GM21367 (cell line): ENCODE measurements at regions not wholly inside any gene's neighbourhood (a gene's known extent, or its start where the extent isn't known, plus 50 kb on each side); places are given as distances from the start of the nearest gene placed in this dataset.

Source experiments
- ATAC-seq: cut with Tn5 transposase; IDR thresholded peaks from one replicate; pipeline ENCODE4 v1.9.1; 2021; ENCODE audit not compliant: unreplicated experiment

DNA sequence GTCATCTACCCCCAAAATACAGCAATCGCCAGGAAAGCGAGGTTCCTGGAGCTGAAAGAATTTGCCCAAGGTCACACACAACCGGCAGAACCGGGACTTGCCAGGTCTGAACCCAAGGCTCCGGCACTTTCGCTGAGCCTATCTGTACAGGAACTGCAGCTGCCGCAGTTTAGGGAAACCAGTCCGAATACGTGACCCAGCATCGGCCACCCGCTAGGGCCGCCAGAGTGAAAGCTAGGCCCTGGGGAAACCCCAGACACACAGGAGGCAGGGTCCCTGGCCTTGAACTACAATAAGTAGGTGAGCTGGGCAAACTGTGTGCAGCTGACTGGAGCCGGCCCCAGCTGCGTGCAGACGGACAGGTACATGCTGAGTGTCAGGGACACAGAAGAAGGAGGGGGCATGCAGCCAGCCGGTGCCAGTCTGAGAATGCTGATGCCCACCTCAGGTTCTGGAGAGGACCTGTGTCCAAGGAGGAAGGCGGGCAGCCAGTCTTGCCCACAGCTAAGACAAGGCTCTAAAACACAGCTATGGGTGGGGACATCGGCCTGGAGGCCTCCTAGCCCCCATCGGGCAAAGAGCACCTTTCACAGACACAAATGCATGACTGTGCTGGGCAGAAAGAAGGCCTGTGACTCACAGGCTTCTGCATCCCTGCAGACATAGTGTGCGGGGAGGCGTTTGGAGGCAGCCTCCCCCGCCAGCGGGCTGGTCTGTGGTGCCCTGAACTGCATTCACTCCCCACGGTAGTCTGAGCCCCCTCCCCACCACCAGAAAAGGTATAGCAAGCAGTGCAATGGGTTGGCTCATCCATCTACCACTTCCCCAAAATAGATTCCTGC is 107.4 kb upstream of the ID2 start:
- peak; percentile 38 for ATAC-seq

DNA sequence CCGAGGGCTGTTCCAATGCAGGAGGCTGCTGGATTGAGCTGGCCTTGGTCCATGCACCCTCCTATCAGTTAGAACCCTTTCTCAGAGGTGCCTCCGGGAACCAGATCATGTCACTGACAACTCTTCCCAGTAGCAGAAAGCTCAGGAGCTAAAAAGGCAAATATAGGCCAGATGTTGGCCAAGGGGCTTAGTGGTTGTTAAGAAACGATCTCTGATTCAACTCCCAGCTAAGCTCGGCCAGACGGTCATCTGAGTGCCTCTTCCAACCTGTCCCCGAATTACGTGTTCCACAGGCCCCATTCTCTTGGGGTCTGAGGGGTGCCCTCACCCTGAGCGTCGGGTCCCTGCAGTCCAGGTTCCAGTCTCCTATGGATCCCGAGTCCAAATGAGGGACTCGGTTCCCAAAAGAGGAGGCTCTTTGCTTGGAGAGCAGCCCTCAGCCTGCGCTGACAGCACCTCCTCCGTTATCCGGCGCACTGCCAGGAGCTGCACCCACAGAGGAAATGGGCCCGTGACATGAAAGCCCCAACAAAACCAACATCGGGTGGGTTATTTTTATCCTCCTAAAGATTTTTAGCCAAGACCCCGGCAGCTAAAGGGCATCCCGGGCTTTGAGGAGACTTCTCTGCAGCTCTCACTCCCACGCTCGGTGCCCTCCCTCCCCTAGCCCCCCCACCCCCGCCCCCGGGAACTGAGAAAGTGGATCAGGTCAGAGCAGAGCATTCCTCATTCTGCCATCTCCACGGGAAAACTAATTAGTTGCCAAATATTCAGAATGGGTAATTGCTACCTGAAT is 106.6 kb upstream of the ID2 start:
- no peak for ATAC-seq

DNA sequence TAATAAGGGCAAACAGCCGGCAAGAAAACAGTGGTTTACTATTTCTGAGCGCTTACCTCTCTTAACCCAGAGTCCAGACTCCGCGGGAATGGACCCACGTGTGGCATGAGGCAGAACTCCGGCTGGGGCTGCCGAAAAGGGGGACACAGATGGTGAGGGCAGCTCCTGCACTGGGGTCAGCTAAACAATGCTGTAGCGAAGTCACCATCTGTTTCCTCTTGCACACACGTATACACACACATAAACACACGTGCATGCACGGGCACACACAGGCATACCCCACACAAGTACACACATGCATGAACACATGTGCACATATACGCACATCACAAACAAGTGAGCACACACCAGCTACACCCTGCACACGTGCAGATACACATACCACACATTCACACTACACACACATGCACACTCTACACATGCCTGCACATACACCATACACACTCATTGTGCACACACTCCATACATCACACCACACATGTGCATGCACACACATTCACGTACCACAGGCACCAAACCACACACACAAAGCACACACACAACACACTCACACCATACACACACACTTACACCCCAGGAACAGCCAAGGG is 105.9 kb upstream of the ID2 start:
- no peak for ATAC-seq

DNA sequence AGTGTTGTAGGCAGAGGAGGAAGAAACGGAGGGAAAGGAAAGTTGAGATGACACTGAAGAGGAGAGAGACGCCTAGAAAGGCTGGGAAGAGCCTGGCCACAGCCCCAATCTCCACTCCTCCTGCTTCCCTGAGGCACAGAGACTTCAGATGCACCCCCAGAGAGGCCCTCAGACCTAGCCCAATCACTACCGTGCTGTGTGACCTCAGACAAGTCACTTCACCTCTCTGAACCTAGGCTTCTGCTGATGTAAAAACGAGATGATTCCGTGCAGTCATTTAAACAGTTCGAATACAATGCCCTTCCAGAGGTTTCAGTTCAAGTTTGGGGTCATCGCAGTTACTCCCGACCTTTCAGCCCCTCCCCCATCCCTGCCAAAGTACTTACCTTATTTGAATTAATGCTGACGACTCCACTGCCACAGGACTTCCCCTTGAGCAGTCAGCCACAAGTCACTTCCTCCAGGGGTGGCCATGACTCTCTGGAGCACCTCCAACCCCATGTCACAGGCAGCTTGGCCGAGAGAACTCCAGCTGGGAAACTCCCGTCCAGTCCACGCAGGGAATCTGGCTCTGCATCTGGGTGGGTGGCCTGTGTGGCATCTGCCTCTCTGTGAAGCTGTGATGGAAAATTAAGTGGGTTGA is 105.2 kb upstream of the ID2 start:
- ATAC-seq: no peak

DNA sequence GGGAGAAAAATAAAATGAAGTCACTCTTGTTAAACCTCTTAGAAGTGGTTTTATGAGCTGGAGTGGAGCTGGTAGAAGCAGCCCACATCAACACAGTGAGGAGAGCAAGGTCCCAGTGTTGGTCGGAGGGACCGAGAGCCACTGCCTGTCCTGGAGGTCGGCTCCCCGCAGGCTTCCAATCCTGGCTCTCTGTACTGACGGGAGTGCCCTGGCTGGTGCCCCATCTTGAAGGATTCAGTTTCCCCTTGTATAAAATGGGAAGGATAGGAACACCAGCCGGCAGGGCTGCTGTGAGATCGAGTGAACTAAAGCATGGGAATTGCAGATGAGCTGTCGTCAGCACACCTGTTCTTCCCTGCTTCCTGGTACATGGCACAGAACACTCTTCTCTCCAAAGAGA is 104.3 kb upstream of the ID2 start:
- ATAC-seq: no peak

DNA sequence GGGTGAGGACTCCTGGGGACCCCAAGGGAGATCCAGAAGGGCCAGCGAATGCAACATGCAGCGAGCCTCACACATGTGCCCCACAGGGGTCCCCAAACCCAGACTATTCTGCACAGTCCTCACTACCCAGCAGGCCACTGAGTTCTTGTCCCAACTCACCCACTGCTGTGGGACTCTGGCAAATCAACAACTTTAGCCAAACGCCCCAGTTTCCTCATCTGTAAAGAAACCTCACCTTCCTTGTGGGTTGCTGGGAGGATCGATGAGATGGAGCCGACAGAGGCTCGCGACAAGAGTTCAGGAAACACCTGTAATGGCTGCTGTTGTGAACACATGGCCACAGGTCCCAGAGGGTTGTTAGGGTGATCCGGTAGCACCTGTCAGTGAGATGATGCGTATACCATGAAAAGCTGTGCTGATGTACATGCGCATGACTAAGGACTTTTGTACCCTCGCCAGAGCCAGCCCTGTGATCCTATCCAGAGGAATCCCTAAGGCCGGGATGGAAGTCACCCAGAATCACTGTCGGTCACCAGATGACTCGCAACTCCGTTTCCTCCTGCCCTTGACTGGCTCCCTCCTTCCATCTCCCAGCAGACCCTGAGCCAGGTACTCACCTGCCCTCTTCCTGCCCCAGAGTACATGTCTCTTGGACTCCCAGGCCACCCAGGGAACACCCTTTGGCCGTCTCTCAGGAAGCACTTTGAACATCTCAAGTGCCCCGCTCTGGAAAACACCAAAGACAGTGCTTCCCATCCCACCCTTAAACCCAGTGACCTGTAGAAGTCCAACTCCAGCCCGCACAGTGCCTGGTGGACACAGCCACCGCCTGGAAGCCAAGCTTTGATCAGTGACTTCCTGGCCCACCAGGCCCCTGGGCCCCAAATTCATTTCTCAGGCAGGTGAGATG is 103.3 kb upstream of the ID2 start:
- no peak for ATAC-seq

DNA sequence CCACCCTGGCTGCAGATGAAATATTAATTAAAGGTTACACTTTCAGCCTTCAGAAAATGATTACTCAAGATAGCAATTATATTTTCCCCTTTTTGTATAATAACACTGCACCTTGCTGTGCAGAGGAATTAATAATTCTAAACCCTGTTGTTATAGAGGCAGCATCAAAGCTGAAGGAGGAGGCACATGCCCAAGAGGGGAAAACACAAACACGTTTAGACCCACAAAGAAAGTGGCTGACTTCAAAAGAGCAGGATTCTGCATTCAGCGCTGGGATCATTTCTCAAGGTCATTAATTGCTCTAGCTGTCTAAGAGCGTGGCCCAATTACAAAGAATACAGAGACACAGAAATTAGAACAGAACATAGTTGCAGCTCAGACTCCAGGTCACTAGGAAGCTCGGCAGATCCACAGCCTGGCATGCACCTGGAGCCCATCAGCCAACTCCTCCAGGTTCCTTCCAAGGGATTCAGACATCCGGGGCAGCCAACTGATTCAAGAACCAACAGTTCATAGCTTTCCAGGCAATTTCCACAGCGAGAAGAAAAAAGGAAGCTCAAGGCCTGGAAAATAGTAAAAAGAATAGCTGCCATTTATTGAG is 102.3 kb upstream of the ID2 start:
- ATAC-seq: no peak

DNA sequence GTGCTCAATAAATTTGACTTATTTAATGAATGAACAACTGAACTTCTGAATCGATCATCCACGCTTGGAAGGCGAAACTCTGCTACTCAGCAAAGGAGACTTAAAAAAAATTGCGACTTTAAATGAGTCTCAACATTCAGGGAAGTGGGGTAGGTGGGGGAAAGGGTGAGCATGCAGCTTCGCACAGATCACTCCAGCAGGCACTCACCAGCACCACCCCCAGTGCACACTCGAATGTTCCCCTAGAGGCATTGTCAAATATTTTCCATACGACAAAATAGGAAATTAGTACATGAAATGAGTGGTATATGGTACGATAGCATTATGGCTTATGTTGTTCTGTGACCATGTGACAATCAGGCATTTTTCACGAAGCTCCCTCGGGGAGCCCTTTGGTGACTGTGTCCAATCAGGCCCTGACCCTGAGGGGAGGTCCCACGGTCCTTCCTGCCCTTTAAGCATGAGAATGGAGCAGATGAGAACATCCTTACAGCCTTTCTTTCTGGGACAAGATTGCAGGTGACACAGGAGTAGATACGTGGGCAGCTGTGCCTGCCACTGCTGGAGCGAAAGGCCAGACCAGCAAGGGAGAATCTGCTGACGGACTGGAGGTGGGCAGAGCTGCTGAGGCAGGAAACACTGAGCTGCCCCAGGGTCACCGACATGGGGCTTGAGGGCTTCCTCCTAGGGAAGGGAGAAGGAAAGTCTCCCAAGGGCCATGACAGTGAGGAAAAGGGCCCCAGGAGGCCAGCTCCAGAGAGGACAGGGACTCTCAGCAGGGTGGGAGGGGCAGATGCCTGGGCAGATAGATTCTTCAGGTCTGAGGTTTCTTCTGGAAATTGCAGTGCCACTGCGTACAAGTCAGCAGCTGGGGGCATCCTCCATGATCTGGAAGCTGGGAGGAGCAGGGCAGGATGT is 101.3 kb upstream of the ID2 start:
- no peak for ATAC-seq

DNA sequence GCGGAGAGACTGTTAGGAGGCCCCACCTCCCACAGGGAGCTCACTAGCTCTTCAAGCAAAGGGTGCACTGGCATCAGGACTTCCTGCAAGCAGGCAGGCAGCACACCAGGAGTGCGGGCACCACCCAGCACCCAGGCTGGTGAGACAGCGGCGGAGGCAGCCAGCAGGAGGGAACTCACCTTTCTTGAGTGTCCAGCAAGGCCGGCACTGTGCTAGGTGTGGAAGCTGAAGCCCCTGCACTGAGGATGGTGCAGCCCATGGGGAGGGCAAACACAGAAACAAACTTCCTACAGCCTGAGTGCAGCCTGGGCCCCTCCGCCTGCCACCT is 100.7 kb upstream of the ID2 start:
- ATAC-seq: no peak

DNA sequence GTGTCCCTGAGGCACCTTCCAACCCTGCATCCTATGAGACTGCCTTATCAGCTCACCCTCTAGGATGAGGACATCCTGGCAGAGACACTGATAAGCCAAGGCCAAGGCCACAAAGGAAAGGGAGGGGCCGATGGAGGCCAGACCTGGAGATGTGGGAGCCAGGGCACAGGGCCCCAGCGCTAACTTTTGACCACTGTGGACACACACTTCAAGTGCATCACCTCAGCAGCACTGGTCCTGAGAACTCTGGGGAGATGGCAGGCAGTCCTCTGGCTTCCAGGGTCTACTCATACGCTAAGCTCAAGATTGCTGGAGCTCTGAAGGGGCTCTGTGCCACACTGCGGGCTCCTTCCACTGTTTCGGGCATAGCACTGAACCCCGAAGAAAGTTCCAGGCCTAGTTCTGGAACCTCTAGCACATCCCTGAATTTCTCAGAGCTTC is 100.2 kb upstream of the ID2 start:
- ATAC-seq: no peak

DNA sequence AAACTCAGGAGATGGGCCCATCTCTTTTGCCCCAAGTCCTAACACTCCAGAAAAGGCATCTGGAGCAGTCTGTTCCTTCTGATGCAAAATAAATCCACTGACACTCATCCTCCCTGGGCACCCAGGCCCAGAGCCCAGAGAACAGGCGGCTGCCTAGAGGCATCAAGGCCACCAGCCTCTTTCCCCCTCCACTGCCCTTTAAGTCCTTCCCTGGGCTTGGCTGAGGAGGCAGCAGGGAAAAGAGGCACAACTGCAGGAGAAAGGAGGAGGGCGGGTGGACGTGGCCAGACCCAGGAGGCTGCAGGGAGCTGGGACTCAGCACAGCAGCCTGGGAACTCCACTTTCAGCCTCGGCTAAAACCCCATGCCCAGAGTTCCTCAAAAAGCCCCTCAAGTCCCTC is 99.7 kb upstream of the ID2 start:
- no peak for ATAC-seq

DNA sequence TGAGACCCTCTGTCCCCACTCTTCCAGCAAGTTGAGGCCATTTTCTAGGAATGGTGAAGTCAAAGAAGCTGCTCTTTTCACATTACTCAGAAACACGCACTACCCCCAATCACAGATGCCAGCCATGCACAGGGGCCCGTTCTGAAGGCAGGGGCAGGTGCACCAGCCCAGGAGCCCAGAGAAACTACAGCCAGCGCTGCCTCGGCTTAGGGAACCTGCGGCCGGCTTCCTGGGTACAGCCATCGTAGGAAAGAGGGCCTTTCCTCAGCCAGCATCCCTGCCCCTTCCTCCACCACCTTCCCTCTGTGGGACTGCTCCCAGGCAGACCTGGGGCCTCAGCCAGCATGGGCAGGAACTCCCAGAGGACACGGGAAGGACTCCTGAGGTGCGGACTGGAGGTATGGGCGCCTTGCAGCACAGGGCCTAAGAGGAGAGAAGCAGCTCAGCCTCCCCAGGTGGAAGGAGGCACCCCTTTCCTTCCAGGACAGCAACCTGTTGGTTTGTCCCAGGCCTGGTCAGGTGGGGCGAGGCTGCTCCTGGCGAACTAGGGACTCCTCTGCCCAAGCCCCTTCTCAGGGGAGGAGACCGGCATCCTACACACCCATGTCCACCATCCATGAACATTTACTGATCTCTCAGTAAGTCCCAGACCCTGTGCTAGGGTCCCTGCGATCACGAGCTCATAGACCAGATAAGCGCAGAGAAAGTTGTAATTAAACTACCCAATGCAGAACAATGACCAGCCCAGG is 99.0 kb upstream of the ID2 start:
- no peak for ATAC-seq

DNA sequence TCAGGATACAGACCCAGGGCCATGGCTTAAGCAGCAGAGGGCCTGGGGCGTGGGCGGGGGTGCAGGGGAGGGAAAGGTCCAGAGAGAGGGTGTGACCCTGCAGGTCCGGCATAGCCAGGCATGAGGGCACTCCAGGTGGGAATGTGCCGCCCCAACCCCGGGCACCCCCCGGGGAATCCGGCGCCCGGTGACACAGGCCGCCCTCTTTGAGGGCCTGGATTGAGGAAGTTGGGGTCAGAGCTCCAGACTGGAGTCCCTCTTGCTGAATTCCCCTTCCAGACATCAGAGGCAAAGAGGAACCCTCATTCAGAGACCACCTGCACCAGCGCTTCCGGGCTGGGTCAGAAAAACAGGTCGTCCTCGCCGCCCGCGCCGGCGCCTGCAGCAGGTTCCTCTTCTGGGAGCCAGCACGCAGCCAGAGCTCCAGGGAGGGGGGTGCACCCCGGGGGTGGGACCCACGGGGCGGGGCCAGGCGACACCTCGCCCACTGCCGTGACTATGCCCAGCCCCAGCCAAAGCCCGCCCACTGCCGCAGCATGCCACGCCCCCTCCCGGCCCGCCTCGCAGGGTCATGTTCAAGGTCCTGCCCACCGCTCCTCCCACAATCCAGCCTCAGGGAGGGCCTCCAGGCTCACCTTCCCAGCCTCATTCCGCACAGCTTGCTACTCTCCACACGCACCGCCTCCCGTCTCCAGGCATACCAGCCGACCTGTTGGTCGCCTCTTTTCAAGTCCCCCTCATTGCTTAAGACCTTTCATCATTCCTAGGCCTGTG is 98.3 kb upstream of the ID2 start:
- peak; percentile 82 for ATAC-seq

DNA sequence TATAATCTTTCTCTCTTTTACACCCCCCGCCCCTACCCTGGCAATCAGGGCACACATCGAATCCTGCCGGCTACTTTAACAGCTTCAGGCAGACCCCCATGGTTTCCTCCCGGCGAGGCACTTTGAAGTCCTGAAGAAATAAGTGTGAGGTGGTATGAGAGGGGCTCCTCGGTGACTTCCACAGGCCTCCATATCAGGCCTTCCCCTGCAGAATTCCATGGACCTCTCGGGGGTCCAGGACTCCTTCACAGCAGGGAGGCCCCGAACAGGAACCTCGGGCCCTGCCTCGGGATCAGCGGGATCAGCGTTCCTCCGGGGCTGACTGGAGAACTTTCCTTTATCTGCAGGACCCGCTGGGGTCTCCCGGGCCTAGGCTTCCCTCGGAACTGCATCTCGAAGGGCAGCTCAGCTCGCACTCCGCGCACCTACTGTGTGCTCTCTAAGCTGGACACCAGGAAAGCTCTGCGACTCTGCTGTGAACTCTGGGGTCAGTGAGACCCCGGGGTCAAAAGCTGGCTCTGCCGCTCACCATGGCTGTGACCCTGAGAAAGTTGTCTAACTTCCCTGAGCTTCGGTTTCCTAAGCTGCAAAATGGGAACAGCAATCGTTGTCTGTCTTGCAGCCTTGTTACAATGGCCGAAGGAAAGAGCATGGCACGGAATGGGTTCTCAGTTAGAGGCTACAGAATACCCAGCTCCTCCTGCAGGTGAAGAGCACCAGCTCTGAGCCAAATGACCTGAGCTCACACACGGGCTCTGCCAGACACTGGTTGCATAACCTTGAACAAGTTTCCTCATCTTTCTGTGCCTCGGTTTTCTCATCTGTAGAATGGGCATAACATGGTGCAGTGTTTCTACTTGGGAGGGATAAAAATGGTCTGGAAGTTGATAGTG is 97.4 kb upstream of the ID2 start:
- ATAC-seq: no peak

DNA sequence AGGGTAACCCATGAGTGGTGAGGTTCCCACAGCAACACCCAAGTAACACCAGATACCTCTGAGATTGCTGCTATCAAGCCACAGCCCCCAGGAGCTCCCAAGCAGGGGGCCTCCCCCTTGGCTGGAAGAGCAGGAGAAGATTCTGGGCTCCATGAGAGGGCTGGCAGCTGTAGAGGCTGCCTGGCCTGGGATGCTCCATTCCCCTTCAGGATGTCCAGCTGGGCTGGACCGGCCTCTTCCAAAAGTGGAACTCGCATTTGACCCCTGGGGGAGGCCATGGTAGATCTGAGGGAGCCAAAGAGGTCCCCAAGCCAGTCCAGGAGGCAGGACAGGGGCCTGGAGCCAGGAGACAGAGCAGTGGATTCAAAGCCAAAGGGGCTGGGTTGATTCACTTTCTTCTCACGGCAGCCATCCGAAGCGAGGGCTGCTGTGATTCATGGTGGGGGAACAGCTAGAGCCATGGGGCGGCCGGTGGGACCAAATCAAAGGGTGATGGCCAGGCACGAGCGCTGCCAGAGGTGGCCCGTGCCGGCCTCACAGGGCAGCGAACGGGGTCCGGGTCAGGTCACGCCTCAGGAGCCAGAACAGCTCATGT is 95.3 kb upstream of the ID2 start:
- no peak for ATAC-seq

DNA sequence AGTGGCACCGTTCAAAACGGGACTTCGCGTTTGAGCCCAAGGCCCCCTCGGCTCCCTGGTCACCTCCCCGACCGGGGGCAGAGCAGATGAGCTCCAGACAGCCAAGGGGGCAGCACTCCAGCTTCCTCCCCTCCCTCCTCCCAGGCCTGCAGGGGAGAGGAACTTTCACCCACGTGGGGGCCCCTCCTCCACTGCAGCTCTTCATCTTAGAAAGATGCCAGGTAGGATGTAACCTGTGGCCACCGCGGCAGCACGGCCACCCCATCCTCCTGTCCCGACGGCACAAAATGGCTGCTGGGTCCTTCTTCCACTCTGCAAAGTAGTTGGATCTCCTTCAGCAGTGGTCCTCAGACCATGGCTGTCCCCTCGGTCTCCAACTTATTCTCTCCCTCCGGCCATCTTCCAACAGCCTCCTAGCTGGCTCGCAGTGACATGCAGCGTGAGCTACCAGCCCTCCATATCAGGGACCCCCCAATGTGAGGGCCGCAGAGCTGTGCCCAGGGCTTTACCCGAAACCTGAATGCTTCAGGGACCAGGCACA is 94.5 kb upstream of the ID2 start:
- ATAC-seq: no peak
